NCI-H510A treated with DMSO at 0.1 percent for 48 hours (cell line): ENCODE measurements at regions not wholly inside any gene's neighbourhood (a gene's known extent, or its start where the extent isn't known, plus 50 kb on each side); places are given as distances from the start of the nearest gene placed in this dataset.

Experiments used
- DNase-seq: peaks from one replicate; lab custom pipeline; 2025; lab: John Stamatoyannopoulos, UW

- DNase-seq = no peak
Observed at GRCh38 chr5:2009986-2010914, 127.5 kb upstream of the IRX4 start.

DNA sequence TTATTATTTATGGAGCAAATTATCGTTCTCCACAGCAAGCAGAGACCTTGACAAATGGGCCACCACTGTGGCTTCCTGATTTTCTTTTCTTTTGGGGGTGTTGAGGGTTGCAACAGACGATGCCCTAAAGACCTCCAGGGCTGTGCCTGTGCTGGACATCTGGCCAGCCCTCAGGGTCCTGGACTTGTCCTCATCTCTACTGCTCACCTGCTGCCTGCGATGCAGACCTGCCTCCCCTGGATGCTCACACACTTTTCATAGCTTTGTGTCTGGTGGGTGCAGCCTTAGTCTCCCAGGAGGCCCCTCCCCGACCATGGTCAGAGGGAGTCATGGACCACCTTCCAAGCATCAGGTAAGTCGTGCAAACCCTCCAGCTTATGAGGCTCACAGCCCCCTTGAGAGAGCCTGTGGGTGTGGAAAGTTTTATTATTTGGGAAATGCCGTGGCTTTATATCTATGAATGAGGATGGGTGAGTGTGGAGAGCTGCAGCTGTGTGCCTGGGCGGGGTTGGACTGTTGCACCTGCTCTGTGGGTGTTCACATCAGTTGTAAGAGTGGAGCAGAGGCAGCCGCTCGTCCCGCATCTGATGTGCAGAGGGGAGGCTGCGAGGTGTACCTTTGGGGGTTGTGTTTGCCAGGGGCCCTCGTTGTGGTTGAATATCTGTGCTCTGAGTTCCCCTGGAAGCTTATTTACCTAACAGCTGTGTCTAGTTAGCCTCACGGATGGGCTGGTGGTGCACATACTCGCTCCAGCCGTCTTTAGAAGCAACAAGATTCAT, 126.3 kb upstream of the IRX4 start:
- no peak for DNase-seq

DNA sequence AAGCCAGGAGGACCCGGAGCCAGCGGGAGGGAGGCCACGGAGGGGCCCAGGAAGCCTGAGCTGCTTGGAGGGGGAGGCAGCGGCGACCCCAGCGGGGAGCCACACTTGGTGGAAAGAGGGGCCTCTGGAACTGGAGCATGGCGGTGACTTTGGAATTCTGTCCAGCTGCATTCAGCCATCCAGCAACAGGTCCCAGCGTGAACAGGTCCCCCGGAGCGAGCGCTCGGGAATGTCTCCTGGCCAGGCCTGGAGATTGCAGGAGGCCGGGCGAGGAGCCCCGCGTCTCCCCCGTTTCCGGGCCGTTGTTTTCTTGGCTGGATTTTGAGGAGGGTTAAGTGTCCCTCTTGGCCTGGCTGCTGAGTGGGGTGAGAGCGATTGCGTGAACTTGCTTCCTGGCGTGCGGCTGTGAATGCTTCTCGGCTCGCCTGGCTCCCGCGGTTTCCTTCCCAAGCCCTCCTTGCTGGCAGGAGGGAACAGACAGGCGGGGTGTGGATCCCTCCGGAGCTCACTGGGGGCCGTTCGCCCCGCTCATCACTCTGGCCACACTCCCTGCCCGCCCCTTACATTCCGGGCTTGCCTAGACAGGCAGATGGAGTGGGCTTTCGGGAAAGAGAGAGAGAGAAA, 125.3 kb upstream of the IRX4 start:
- DNase-seq = no peak

- DNase-seq = no peak
Observed at GRCh38 chr5:2007496-2007877, 124.8 kb upstream of the IRX4 start.

GRCh38 chr5:2006971-2007291, 124.2 kb upstream of the IRX4 start:
- no peak for DNase-seq

GRCh38 chr5:2006193-2006970, 123.7 kb upstream of the IRX4 start:
- no peak for DNase-seq

- no peak for DNase-seq
Observed at GRCh38 chr5:2005101-2006041, 122.6 kb upstream of the IRX4 start.

- DNase-seq = no peak
Observed at GRCh38 chr5:2003690-2004365, 121.1 kb upstream of the IRX4 start.

DNA sequence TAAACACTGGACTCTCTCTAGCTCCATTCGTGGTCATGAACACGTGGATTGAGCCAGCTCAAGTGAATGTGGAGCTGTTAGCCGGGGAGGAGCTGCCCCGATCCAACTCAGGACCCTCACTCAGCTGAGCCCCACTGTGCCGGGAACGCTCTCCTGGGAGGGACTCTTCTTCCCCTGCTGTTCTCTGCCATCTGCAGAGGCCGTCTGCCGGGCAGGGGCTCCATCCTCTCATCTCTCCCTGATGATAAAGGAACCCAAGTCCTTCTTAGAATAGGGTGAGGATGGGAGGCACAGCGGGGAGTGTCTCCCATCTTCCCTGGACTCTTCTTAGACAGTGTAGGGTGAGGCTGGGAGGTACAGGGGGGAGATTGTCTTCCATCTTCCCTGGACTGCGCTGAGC, 120.5 kb upstream of the IRX4 start:
- DNase-seq = no peak

DNA sequence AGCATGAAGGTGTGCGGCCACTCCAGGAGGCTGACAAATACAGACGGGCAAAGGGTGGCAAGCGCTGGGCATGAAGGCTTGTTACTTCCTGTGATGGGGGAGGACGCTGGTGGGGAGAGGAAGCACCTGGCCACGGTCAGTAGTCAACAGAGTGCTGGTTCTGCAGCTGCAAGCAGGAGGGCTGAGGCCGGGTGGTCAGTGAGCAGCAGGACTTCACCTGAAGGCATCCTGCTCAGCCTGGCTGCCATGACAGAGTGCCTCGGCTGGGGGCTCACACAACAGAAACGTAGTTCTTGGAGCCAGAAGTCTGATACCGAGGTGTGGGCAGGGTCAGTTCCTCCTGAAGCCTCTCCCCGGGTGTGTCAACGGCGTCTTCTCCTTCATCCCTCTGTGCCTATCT, 118.6 kb upstream of the IRX4 start:
- no peak for DNase-seq

GRCh38 chr5:2000591-2000990, 117.9 kb upstream of the IRX4 start:
- DNase-seq = no peak

DNA sequence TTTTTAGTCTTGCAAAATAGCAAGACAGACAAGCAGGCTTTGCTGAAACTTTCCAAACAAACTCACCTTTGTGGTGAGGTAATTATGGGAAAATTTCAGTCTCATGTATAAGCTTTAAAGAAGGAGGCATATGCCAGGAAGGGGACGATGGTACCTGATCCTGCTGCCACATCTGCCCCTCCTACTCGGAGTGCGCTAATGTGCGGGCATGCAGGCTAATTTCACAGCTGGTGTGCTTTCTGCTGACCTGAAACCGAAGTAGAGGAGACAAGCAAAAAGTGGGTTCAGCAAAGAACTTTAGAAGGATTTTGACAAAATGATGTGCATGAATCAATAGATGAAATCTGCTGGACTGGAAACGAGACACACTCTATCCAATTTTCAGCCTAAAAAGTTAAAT, 117.1 kb upstream of the IRX4 start:
- no peak for DNase-seq

DNA sequence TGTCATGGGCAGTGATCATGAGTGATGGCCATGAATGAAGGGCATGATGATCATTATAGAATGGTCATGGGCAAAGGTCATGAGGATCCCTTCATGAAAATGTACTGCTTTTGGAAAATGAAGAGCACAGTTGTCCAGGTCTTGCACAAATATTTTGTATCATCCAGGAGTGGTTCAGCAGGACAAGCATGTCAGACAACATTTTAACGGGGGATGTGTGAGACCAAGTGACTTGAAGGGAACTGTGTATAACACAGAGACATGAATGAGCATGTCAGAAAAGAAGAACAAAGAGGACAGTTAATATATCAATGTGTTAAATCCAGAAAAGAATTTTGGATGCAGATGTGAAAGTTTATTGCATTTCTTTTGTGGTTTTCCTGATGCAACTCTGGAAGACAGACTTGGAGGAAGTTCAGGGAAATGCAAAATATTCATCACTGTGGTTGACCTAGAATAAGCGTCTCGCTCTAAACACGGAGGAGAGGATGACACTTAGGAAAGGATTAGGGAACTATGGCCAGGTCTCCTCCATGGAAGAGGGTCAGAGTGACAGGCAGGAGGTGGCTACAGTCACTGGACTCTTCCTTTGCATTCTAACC, 116.1 kb upstream of the IRX4 start:
- DNase-seq = no peak

- no peak for DNase-seq
Observed at GRCh38 chr5:1998348-1998669, 115.6 kb upstream of the IRX4 start.

GRCh38 chr5:1997640-1998347, 115.1 kb upstream of the IRX4 start:
- no peak for DNase-seq

GRCh38 chr5:1995491-1995890, 112.8 kb upstream of the IRX4 start:
- DNase-seq = no peak

GRCh38 chr5:1987471-1987870, 104.7 kb upstream of the IRX4 start:
- DNase-seq = no peak

DNA sequence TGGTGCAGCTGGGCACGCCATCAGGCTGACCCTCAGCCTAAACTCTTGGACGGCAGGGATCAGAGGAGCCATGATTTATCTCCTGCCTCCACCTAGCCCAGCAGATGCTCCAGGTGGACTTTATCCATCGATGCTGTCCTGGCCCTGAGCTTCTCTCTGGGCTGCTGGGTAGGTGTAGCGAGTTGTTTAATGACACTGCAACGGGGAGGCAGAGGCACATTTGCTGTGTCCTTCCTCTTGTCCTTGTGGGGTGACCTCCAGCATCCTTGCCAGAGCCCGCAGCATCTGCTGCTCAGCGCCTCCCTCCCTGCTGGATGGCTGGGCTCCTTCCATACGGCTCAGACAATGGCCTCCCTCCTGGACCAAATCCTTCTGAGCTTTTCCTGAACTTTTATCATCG, 103.1 kb upstream of the IRX4 start:
- no peak for DNase-seq

DNA sequence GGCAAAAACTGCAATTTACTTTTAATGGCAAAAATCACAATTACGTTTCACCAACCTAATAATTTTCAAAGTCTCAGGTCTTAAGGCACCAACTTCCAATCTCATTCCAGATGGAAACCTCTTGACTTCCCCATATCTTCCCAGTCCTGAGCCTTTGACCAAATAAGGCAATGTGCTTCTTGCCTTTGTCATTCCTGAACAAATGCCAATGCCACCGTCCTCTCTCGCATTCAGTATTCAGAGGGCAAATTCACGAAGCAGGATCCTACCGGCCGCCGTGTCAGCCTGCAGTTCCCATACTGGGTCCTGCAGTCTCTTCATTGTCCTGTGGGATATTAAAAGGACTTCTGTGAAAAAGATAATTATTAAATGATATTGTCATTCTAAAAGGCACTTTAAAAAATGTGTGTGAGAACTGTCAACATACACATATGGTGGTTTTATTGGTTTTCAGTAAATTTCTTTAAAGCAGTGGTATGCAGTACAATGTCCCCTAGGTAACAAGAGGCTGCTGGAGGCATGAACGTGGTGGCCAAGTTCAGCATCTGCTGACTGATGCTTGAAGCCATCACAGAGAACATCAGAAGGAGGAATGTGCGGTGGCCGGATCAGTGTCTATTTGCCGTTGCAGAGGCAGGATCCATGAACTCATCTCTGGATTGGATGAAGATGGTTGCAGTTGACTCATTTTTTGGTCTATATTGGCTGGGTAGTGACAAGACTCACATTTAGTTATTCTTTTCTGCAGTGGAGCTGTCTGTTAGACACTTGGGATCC, 101.4 kb upstream of the IRX4 start:
- DNase-seq = no peak
